HG03135 (cell line): ENCODE measurements at regions not wholly inside any gene's neighbourhood (a gene's known extent, or its start where the extent isn't known, plus 50 kb on each side); places are given as distances from the start of the nearest gene placed in this dataset.

ENCODE experiments used
- ATAC-seq: cut with Tn5 transposase; IDR thresholded peaks from one replicate; pipeline ENCODE4 v1.9.1; 2021; ENCODE audit warnings: mild to moderate bottlenecking, moderate library complexity; ENCODE audit not compliant: unreplicated experiment

DNA sequence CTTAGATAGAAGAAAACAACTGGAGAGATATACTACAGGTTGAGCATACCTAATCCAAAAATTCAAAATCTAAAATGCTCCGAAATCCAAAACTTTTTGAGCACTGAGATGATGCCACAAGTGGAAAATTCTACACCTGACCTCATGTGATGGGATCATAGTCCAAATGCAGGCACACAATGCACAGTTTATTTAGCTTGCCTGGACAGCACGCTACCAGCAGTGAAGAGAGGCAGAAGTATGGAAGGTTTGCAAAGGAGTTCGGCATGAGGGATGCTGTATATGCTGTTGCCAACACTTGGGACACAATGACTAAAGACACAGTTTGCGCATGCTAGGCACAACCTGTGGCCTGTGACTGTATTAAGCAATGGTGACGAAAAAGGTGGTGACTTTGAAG, 58.1 kb upstream of the CAND1 start:
- no peak for ATAC-seq

DNA sequence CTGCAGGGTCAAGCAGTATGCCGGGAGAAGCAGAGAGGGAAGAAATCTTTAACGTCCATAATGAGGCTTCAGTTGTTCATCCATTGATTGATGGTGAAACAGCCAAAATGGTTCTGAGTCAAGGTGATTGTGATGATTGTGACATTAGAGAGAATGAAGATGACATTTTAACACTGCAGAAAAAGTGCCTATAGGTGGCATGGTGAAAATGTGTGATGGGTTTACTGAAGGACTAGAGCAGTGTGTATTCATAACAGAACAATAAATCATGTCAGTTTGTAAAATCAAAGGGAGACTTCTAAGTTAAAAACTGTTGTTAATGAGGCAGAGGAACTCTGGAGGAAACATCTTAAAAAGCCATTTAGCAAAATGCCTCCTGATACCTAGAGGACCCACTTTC, 57.7 kb upstream of the CAND1 start:
- ATAC-seq: no peak

DNA sequence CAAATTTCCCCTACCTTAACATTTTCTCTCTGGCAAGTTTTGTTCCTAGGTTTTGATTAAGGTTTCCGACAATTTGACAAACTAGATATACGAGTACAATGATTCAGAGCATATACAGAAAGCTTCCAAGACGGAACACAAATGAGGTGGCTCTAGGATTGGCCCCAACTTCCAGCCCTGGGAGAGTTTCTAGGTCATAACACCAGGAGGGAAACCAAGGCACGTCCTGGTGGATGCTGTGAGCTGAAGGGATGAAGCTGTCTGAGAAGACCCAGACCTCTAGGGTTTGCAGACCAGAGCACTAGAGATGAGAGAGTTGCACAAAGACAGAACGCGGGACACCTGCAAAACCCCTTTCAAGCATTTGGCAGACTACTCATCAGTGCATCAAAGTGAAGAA, 51.5 kb upstream of the CAND1 start:
- no peak for ATAC-seq
